Lung (tissue), 9 donors: ENCODE measurements at regions not wholly inside any gene's neighbourhood (a gene's known extent, or its start where the extent isn't known, plus 50 kb on each side); places are given as distances from the start of the nearest gene placed in this dataset.
"Not testable (repeated sequence)": the region's sequence is repeated elsewhere in the genome, so short reads cannot be mapped to it uniquely, and the experiment has no call there.

Source experiments
- ATAC-seq: fragments of 200-7000 bp; cut with Tn5 transposase; one replicate; pipeline ENCODE4 v1.9.1; 2020; ENCODE audit warnings: moderate number of reproducible peaks; ENCODE audit not compliant: insufficient read depth, low FRiP score
- DNase-seq, 3 donors: peaks; one replicate each; pipeline ENCODE4 v3.0.0-alpha.2; 2013 to 2017
- H3K27ac ChIP-seq, 2 donors: one replicate each; pipeline ENCODE4 v1.5.1; 2013; ENCODE audit warnings: mild to moderate bottlenecking in 2 of 2, moderate library complexity in 2 of 2, control low read depth in 1 of 2, inconsistent platforms in 1 of 2, low read depth in 1 of 2, low read length in 1 of 2
- H3K27me3 ChIP-seq, 3 donors: one replicate each; pipeline ENCODE4 v1.5.1; 2013; ENCODE audit warnings: low read length in 2 of 3; ENCODE audit not compliant: control insufficient read depth in 3 of 3, insufficient read depth in 3 of 3
- H3K36me3 ChIP-seq, 4 donors: one replicate each; pipeline ENCODE4 v1.5.1; 2013; ENCODE audit warnings: low read length in 4 of 4, mild to moderate bottlenecking in 1 of 4, moderate library complexity in 1 of 4; ENCODE audit not compliant: control insufficient read depth in 4 of 4, insufficient read depth in 4 of 4
- H3K4me1 ChIP-seq, 5 donors: one replicate each; pipeline ENCODE4 v1.5.1; 2013; ENCODE audit warnings: low read length in 5 of 5, mild to moderate bottlenecking in 2 of 5, moderate library complexity in 1 of 5; ENCODE audit not compliant: control insufficient read depth in 5 of 5, insufficient read depth in 5 of 5
- H3K4me3 ChIP-seq: one replicate; pipeline ENCODE4 v1.5.1; 2013; ENCODE audit warnings: mild to moderate bottlenecking, control low read depth, moderate library complexity
- H3K9ac ChIP-seq, 2 donors: one replicate each; pipeline ENCODE4 v1.5.1; 2013; ENCODE audit warnings: low read length in 2 of 2, control low read depth in 1 of 2; ENCODE audit not compliant: insufficient read depth in 1 of 2
- H3K9me3 ChIP-seq, 4 donors: one replicate each; pipeline ENCODE4 v1.5.1; 2013; ENCODE audit warnings: low read length in 3 of 4, mild to moderate bottlenecking in 1 of 4, moderate library complexity in 1 of 4; ENCODE audit not compliant: control insufficient read depth in 4 of 4, insufficient read depth in 3 of 4
- WGBS, 2 donors: extraction: QIAGEN DNeasy Blood & Tissue Kit; methylation state at CpG; one replicate each; pipeline ENCODE4 v1.1.7; 2013; 5-methylcytosine and 5-hydroxymethylcytosine counted together
- donor health status: Bipolar disorder and iron deficiency.
- donor health status: healthy.
- donor health status: DM: yes; HTN: yes; CAD: no.

GRCh38 chr1:149390173-149390926 lies 84.5 kb upstream of the NBPF19 start:
- H3K4me3 ChIP-seq: peak overlapping the region; percentile 49
- peak overlapping the region; percentile 65 to 74 for H3K27ac ChIP-seq
- peak; percentile 88 for ATAC-seq
- H3K9me3 ChIP-seq, H3K4me1 ChIP-seq, H3K27me3 ChIP-seq, H3K36me3 ChIP-seq, H3K9ac ChIP-seq: not testable (repeated sequence)
- WGBS, 2 donors: 0 to 1% methylated on average over 17 to 46 of the region's 69 CpGs
- peak; percentile 58 to 77 (median 74) for DNase-seq

GRCh38 chr1:149390931-149391330 lies 83.9 kb upstream of the NBPF19 start:
- H3K27ac ChIP-seq: peak overlapping the region; percentile 65 to 74
- not testable (repeated sequence) for H3K36me3 ChIP-seq, H3K4me1 ChIP-seq, H3K27me3 ChIP-seq, H3K9ac ChIP-seq, ATAC-seq, DNase-seq, H3K9me3 ChIP-seq
- WGBS, 2 donors: 0% methylated on average over 1 of the region's 43 CpGs; no CpG with 5 or more reads in 1 of the 2 donors
- H3K4me3 ChIP-seq: peak overlapping the region; percentile 49

DNA sequence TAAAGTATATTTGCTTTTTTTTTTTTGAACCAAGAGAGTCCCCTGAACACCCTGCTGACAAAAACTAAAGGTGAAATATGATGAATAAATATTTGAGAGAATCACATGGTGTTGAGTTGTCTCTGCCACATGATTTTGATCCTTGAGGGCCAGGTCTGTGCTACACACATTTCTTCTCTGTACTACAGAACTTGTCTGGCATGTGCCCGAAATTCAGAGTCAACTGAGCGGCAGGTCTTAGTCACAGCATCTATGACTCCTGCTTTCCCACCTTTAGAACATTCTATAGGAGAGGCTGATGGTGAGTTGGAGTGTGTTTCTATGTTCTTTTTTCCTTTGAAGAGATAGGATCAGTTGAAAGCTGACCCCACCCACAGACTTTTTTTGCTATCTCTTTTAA lies 79.0 kb upstream of the NBPF19 start:
- not testable (repeated sequence) for H3K27ac ChIP-seq, DNase-seq, ATAC-seq, H3K4me3 ChIP-seq, H3K9ac ChIP-seq, H3K27me3 ChIP-seq, H3K36me3 ChIP-seq, H3K9me3 ChIP-seq, H3K4me1 ChIP-seq
- WGBS, 2 donors: 81 to 91% methylated on average over 2 of the region's 2 CpGs

DNA sequence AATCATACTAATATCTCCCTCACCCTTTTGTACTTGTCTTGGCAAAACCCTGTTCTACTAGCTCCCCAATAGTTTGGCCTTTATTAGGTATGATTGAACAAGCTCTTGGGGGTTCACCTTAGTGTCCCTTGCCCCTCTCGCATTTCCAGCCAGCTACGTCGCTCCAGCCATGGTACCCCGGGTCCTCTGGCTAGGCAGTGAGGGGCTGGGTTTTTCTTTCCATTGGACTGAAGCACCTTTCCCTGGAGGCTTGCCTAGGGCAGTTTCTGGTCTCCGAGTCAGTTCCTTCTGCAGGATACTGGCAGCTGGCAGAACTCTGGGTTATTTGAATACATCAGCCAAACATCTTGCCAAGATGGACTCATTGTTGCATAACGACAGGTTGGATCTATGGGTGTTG lies 76.3 kb upstream of the NBPF19 start:
- H3K4me1 ChIP-seq, H3K36me3 ChIP-seq, ATAC-seq, H3K27ac ChIP-seq, H3K9me3 ChIP-seq, H3K27me3 ChIP-seq, H3K9ac ChIP-seq, H3K4me3 ChIP-seq, DNase-seq: not testable (repeated sequence)
- WGBS, 2 donors: 54 to 71% methylated on average over 6 of the region's 6 CpGs

DNA sequence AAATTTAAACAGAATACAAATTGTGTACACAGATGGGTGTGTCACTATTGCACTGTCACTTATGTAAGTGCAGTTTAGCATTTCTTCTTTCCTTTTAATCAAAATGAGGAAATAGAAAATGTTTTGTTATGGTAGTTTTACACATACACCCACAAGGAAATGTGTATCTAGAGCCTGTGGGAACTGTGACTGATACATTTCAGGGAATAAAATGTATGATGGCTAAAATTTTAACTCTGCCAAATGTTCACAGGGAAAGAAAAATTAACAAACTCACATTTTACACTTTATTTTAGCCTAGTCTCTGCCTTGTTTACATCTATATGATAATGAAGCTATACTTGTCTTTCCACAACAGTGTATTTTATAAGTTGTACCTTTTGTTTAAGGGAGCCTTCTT lies 66.4 kb upstream of the NBPF19 start:
- not testable (repeated sequence) for H3K27me3 ChIP-seq, H3K27ac ChIP-seq, H3K9ac ChIP-seq, H3K4me1 ChIP-seq, H3K4me3 ChIP-seq, H3K36me3 ChIP-seq, ATAC-seq, H3K9me3 ChIP-seq, DNase-seq

DNA sequence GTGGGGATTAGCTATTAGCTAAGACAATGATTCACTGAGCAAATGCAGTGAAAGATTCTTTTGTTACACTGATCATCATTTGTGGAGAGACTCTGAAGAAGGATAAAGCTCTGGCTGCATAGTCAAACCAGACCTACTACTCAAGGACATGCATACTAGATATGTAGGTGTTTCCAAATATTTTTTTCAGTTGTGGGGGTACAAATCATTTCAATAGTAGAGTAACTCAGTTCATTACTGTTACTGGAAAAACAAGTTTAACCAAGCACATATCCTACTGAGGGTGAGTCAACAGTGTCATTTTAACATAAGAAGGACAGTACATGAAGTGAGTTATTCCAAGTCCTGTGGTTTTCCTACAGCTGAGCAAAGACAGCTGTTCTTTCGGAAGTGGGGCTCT lies 59.5 kb upstream of the NBPF19 start:
- not testable (repeated sequence) for H3K36me3 ChIP-seq, H3K27ac ChIP-seq, H3K27me3 ChIP-seq, DNase-seq, H3K4me3 ChIP-seq, H3K9ac ChIP-seq, H3K9me3 ChIP-seq, ATAC-seq, H3K4me1 ChIP-seq
- WGBS, 2 donors: no CpG with 5 or more reads among the region's 1 CpG

- not testable (repeated sequence) for H3K4me1 ChIP-seq, DNase-seq, H3K9me3 ChIP-seq, H3K9ac ChIP-seq, H3K27ac ChIP-seq, H3K4me3 ChIP-seq, H3K36me3 ChIP-seq, H3K27me3 ChIP-seq, ATAC-seq
- WGBS, 2 donors: 96% methylated on average over 3 of the region's 3 CpGs
Measured at GRCh38 chr1:149418782-149419181, 56.1 kb upstream of the NBPF19 start.

DNA sequence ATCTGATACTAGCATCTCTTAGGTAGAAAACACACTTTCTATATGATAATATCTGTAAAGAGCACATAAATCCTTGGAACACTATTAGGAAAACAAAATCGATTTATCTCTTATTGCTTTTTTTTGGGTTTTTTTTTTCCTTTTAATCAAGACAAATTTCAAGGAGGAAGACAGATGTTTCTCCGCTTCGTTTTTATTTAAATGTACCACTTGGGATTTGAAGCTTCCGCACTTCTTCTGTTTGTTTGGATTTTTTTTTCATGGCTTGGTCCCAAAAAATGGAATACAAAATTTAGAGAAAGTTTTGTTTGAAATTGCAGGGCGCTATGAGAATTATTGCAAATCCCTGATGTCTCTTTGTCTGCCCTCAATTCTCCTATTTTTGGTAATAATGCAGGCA lies 51.7 kb upstream of the NBPF19 start:
- ATAC-seq, H3K9ac ChIP-seq, H3K27ac ChIP-seq, H3K4me1 ChIP-seq, H3K27me3 ChIP-seq, H3K36me3 ChIP-seq, H3K9me3 ChIP-seq, H3K4me3 ChIP-seq: not testable (repeated sequence)
- DNase-seq: peak in 2 of 3 donors; percentile 62 to 65
- WGBS, 2 donors: 73 to 83% methylated on average over 5 of the region's 5 CpGs
